Naive thymus-derived CD4-positive, alpha-beta T cell (primary cell): ENCODE measurements at regions not wholly inside any gene's neighbourhood (a gene's known extent, or its start where the extent isn't known, plus 50 kb on each side); places are given as distances from the start of the nearest gene placed in this dataset.

Source experiments
- ATAC-seq: fragments of 150-1000 bp; cut with Tn5 transposase; 2 replicates; pipeline ENCODE4 v1.10.0; 2021; ENCODE audit warnings: mild to moderate bottlenecking, moderate library complexity
- CTCF ChIA-PET: fragments of 350-600 bp; sonication (Branson Sonifier 250); formaldehyde crosslinking; loops from one replicate; lab custom pipeline; 2021; ENCODE audit warnings: antibody characterized with exemption; lab: Charles Lee
- POLR2A ChIA-PET: fragments of 350-600 bp; sonication (Branson Sonifier 250); formaldehyde crosslinking; loops from one replicate; lab custom pipeline; 2021; ENCODE audit warnings: antibody characterized with exemption, inconsistent platforms; lab: Charles Lee
- DNase-seq, 9 donors: peaks; one replicate each; pipeline versions ENCODE4 v3.0.0 to v3.0.0-alpha.2; 2020 to 2022; ENCODE audit warnings: mixed read lengths in 1 of 9
- H3K27ac ChIP-seq: one replicate; pipeline ENCODE4 v1.7.0; 2013; ENCODE audit warnings: mild to moderate bottlenecking, low read depth, low read length, moderate library complexity
- H3K27me3 ChIP-seq, 2 donors: one replicate each; pipeline ENCODE4 v1.7.0; 2013; ENCODE audit warnings: low read length in 2 of 2, mild to moderate bottlenecking in 2 of 2, moderate library complexity in 2 of 2; ENCODE audit not compliant: control insufficient read depth in 2 of 2, insufficient read depth in 2 of 2
- H3K36me3 ChIP-seq, 3 experiments: 1 replicate in 2 of 3; 2 replicates in 1 of 3; pipeline ENCODE4 v1.7.0; 2013; ENCODE audit warnings: low read length in 3 of 3, mild to moderate bottlenecking in 3 of 3, moderate library complexity in 1 of 3; ENCODE audit not compliant: insufficient read depth in 3 of 3, control insufficient read depth in 2 of 3
- H3K4me1 ChIP-seq, 2 donors: one replicate each; pipeline ENCODE4 v1.7.0; 2013; ENCODE audit warnings: low read length in 2 of 2, mild to moderate bottlenecking in 2 of 2, moderate library complexity in 1 of 2; ENCODE audit not compliant: control insufficient read depth in 2 of 2, insufficient read depth in 2 of 2
- H3K4me3 ChIP-seq: 2 replicates; pipeline ENCODE4 v1.7.0; 2013; ENCODE audit warnings: mild to moderate bottlenecking, low read length
- H3K9me3 ChIP-seq, 3 experiments: 1 replicate in 2 of 3; 2 replicates in 1 of 3; pipeline ENCODE4 v1.7.0; 2013; ENCODE audit warnings: low read length in 3 of 3; ENCODE audit not compliant: control insufficient read depth in 2 of 3
- H3K27ac Mint-ChIP-seq, 9 donors: one replicate each; pipeline ENCODE4 v1.8.0; 2020 to 2022; ENCODE audit warnings: mixed read lengths in 9 of 9, mild to moderate bottlenecking in 8 of 9, moderate library complexity in 5 of 9, inconsistent platforms in 2 of 9
- H3K27me3 Mint-ChIP-seq, 5 donors: one replicate each; pipeline ENCODE4 v1.8.0; 2021 to 2022; ENCODE audit warnings: mixed read lengths in 5 of 5, mild to moderate bottlenecking in 1 of 5
- H3K36me3 Mint-ChIP-seq, 5 donors: one replicate each; pipeline ENCODE4 v1.8.0; 2020 to 2022; ENCODE audit warnings: mixed read lengths in 5 of 5, mild to moderate bottlenecking in 3 of 5, inconsistent platforms in 1 of 5
- H3K4me1 Mint-ChIP-seq, 7 donors: one replicate each; pipeline ENCODE4 v1.8.0; 2020 to 2022; ENCODE audit warnings: mixed read lengths in 7 of 7, mild to moderate bottlenecking in 3 of 7, inconsistent platforms in 1 of 7
- H3K4me3 Mint-ChIP-seq, 10 donors: one replicate each; pipeline ENCODE4 v1.8.0; 2020 to 2022; ENCODE audit warnings: mild to moderate bottlenecking in 10 of 10, mixed read lengths in 10 of 10, moderate library complexity in 6 of 10, inconsistent platforms in 2 of 10
- H3K9me3 Mint-ChIP-seq, 11 donors: one replicate each; pipeline ENCODE4 v1.8.0; 2020 to 2022; ENCODE audit warnings: mixed read lengths in 11 of 11, mild to moderate bottlenecking in 4 of 11, inconsistent platforms in 1 of 11, moderate library complexity in 1 of 11
- intact Hi-C, 2 donors: fragments of 100-400 bp; cut with micrococcal nuclease; formaldehyde crosslinking; loops; one replicate each; pipeline ENCODE4 v1.15.1; 2023

- no peaks in the 10 kb centered on the region for H3K27me3 ChIP-seq
- DNase-seq (no peak), ATAC-seq (no peak)
- H3K36me3 ChIP-seq, result no peaks in the 10 kb centered on the region
- peaks cover 21 to 38% (median 32%) of the 10 kb centered on the region in 5 donors for H3K27me3 Mint-ChIP-seq
- no peaks in the 10 kb centered on the region for H3K36me3 Mint-ChIP-seq
- H3K27ac Mint-ChIP-seq, result no peak overlapping the region
- H3K4me3 Mint-ChIP-seq, result no peak overlapping the region
- no peak overlapping the region for H3K27ac ChIP-seq
- no peak overlapping the region for H3K4me3 ChIP-seq
- intact Hi-C loops, result loop anchor here in 1 of 2 donors (10.0 kb wide), 1 partner anchor 175 kb away; no protein-coding TSS in a partner anchor
- ChIA-PET POLR2A (no interaction called here), CTCF (no interaction called here)
- no peaks in the 10 kb centered on the region for H3K9me3 Mint-ChIP-seq
- peaks cover 0 to 41% (median 0%) of the 10 kb centered on the region in 7 donors for H3K4me1 Mint-ChIP-seq
- H3K4me1 ChIP-seq, result no peaks in the 10 kb centered on the region
- no peaks in the 10 kb centered on the region for H3K9me3 ChIP-seq
These were observed 91.8 kb upstream of the TNC start for GRCh38 chr9:115209601-115210306.

GRCh38 chr9:115210699-115211098 is 92.7 kb upstream of the TNC start:
- no peaks in the 10 kb centered on the region for H3K9me3 ChIP-seq
- no peak overlapping the region for H3K4me3 ChIP-seq
- ChIA-PET POLR2A (no interaction called here), CTCF (no interaction called here)
- ATAC-seq (no peak), DNase-seq (no peak)
- H3K36me3 Mint-ChIP-seq, result no peaks in the 10 kb centered on the region
- peaks cover 22 to 42% (median 34%) of the 10 kb centered on the region in 5 donors for H3K27me3 Mint-ChIP-seq
- H3K36me3 ChIP-seq, result no peaks in the 10 kb centered on the region
- H3K9me3 Mint-ChIP-seq, result no peaks in the 10 kb centered on the region
- H3K27me3 ChIP-seq, result no peaks in the 10 kb centered on the region
- H3K4me1 Mint-ChIP-seq, result peaks cover 0 to 33% (median 0%) of the 10 kb centered on the region in 7 donors
- H3K4me1 ChIP-seq, result no peaks in the 10 kb centered on the region
- intact Hi-C loops, result no loop called here
- H3K4me3 Mint-ChIP-seq, result no peak overlapping the region
- H3K27ac Mint-ChIP-seq, result no peak overlapping the region
- no peak overlapping the region for H3K27ac ChIP-seq

- no peak overlapping the region for H3K27ac ChIP-seq
- CTCF ChIA-PET, result no interaction called here
- H3K27me3 Mint-ChIP-seq, result peaks cover 27 to 42% (median 36%) of the 10 kb centered on the region in 5 donors
These were observed 93.6 kb upstream of the TNC start for GRCh38 chr9:115211413-115212124.

GRCh38 chr9:115212125-115212605 is 94.2 kb upstream of the TNC start:
- POLR2A ChIA-PET, result no interaction called here
- no peaks in the 10 kb centered on the region for H3K9me3 ChIP-seq
- peaks cover 0 to 23% (median 0%) of the 10 kb centered on the region in 7 donors for H3K4me1 Mint-ChIP-seq
- H3K36me3 Mint-ChIP-seq, result peaks cover 0 to 2% (median 0%) of the 10 kb centered on the region in 5 donors
- intact Hi-C loops, result no loop called here
- H3K4me3 ChIP-seq, result no peak overlapping the region
- H3K9me3 Mint-ChIP-seq, result peaks cover 0 to 3% (median 0%) of the 10 kb centered on the region in 11 donors
- DNase-seq, result no peak
- no peak for ATAC-seq
- H3K27me3 Mint-ChIP-seq, result peaks cover 23 to 42% (median 37%) of the 10 kb centered on the region in 5 donors
- H3K27ac Mint-ChIP-seq, result no peak overlapping the region
- no peak overlapping the region for H3K27ac ChIP-seq
- no peaks in the 10 kb centered on the region for H3K36me3 ChIP-seq
- no peaks in the 10 kb centered on the region for H3K4me1 ChIP-seq
- no peak overlapping the region for H3K4me3 Mint-ChIP-seq
- H3K27me3 ChIP-seq, result peaks cover 0 to 2% of the 10 kb centered on the region in 2 donors
- CTCF ChIA-PET, result no interaction called here

More at GRCh38 chr9:115211413-115212124, 93.6 kb upstream of the TNC start:
- Mint-ChIP-seq H3K27ac (no peak overlapping the region), H3K4me1 (peaks cover 0 to 29% (median 0%) of the 10 kb centered on the region in 7 donors), H3K36me3 (peaks cover 0 to 2% (median 0%) of the 10 kb centered on the region in 5 donors), H3K4me3 (no peak overlapping the region), H3K9me3 (peaks cover 0 to 3% (median 0%) of the 10 kb centered on the region in 11 donors)
- intact Hi-C loops, result no loop called here
- H3K36me3 ChIP-seq, result no peaks in the 10 kb centered on the region
- no peaks in the 10 kb centered on the region for H3K27me3 ChIP-seq
- DNase-seq (no peak), ATAC-seq (no peak)
- no peak overlapping the region for H3K4me3 ChIP-seq
- H3K4me1 ChIP-seq, result no peaks in the 10 kb centered on the region
- POLR2A ChIA-PET, result no interaction called here
- no peaks in the 10 kb centered on the region for H3K9me3 ChIP-seq

GRCh38 chr9:115212832-115213231 is 94.9 kb upstream of the TNC start:
- ChIA-PET CTCF (no interaction called here), POLR2A (no interaction called here)
- no peaks in the 10 kb centered on the region for H3K9me3 ChIP-seq
- no peak for ATAC-seq
- no peak for DNase-seq
- H3K27ac ChIP-seq, result no peak overlapping the region
- peaks cover 0 to 19% (median 0%) of the 10 kb centered on the region in 7 donors for H3K4me1 Mint-ChIP-seq
- H3K9me3 Mint-ChIP-seq, result peaks cover 0 to 3% (median 0%) of the 10 kb centered on the region in 11 donors
- no peaks in the 10 kb centered on the region for H3K36me3 ChIP-seq
- H3K4me3 Mint-ChIP-seq, result no peak overlapping the region
- peaks cover 0 to 2% (median 0%) of the 10 kb centered on the region in 5 donors for H3K36me3 Mint-ChIP-seq
- no peak overlapping the region for H3K4me3 ChIP-seq
- intact Hi-C loops, result no loop called here
- H3K27me3 Mint-ChIP-seq, result peaks cover 23 to 49% (median 39%) of the 10 kb centered on the region in 5 donors
- no peaks in the 10 kb centered on the region for H3K4me1 ChIP-seq
- H3K27ac Mint-ChIP-seq, result no peak overlapping the region
- H3K27me3 ChIP-seq, result peaks cover 0 to 2% of the 10 kb centered on the region in 2 donors

GRCh38 chr9:115213818-115214334 is 95.9 kb upstream of the TNC start:
- H3K36me3 Mint-ChIP-seq, result peaks cover 0 to 2% (median 0%) of the 10 kb centered on the region in 5 donors
- no peak overlapping the region for H3K27ac Mint-ChIP-seq
- no peak overlapping the region for H3K4me3 ChIP-seq
- H3K27me3 Mint-ChIP-seq, result peaks cover 16 to 50% (median 39%) of the 10 kb centered on the region in 5 donors
- no peak for ATAC-seq
- peaks cover 0 to 2% of the 10 kb centered on the region in 2 donors for H3K27me3 ChIP-seq
- H3K36me3 ChIP-seq, result no peaks in the 10 kb centered on the region
- intact Hi-C loops, result no loop called here
- peaks cover 0 to 10% (median 0%) of the 10 kb centered on the region in 7 donors for H3K4me1 Mint-ChIP-seq
- H3K27ac ChIP-seq, result no peak overlapping the region
- H3K9me3 Mint-ChIP-seq, result peaks cover 0 to 3% (median 0%) of the 10 kb centered on the region in 11 donors
- no peak for DNase-seq
- ChIA-PET POLR2A (no interaction called here), CTCF (no interaction called here)
- no peak overlapping the region for H3K4me3 Mint-ChIP-seq
- H3K9me3 ChIP-seq, result no peaks in the 10 kb centered on the region
- H3K4me1 ChIP-seq, result no peaks in the 10 kb centered on the region
